ENCODE measurements at regions not wholly inside any gene's neighbourhood (a gene's known extent, or its start where the extent isn't known, plus 50 kb on each side); places are given as distances from the start of the nearest gene placed in this dataset.

DNA sequence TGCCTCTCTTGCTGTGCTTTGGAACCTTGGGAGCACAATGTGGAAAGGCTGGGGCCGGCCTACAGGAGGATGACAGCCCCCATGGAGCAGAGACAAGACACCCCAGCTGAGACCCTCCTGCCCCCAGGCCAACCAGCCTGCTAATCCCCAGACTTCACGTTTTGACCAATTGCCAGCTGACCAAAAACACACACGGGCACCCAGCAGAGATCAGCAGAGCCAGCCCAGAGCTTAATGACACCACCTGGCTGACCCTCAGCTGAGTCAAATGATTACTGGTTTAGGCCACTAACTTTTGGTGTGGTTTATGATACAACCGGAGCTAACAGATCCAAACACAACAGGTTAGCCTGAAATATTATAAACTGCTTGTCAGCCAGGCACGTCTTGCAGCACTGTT, 111.2 kb upstream of the KIF5B start:
- Mint-ChIP-seq H3K36me3 (ENCODE audit: low read depth) (no peaks in the 10 kb centered on the region), H3K4me1 (no peaks in the 10 kb centered on the region; the same call in 2 of the 3 replicates), H3K27ac (no peak overlapping the region), H3K9me3 (no peaks in the 10 kb centered on the region), H3K4me3 (no peak overlapping the region), H3K27me3 (ENCODE audit: insufficient read depth, low read depth, poor library complexity) (peaks cover 4% of the 10 kb centered on the region)
- H3K79me2 ChIP-seq (replicated peaks; ENCODE audit: insufficient read depth), result no peaks in the 10 kb centered on the region
- no peak overlapping the region for H3K4me2 ChIP-seq
- no peaks in the 10 kb centered on the region for H3F3A ChIP-seq (replicated peaks; ENCODE audit: low read depth)
- H3K27me3 ChIP-seq (ENCODE audit: insufficient read depth), result no peaks in the 10 kb centered on the region
- H3K9me2 ChIP-seq (ENCODE audit: insufficient read depth), result no peaks in the 10 kb centered on the region
- H3K4me1 ChIP-seq (ENCODE audit: insufficient read depth), result no peaks in the 10 kb centered on the region
- DNase-seq (ENCODE audit: low spot score) (no peak), ATAC-seq (no peak)
- H4K20me1 ChIP-seq (replicated peaks; ENCODE audit: insufficient read depth), result no peaks in the 10 kb centered on the region
- TF ChIP-seq EZH2phosphoT487 (IDR thresholded peaks at IDR 0.05; ENCODE audit: unreplicated experiment) (no peak), CREB1 (CRISPR knock-in tag; IDR thresholded peaks at IDR 0.05; ENCODE audit: low read depth) (no peak), NANOG (IDR thresholded peaks at IDR 0.05; ENCODE audit: borderline replicate concordance) (no peak), POLR2AphosphoS5 (IDR thresholded peaks at IDR 0.05; ENCODE audit: low read depth) (no peak), STAT1 (IDR thresholded peaks at IDR 0.05; ENCODE audit: unreplicated experiment) (no peak), ZNF331 (CRISPR knock-in tag; IDR thresholded peaks at IDR 0.05; ENCODE audit: low read depth) (no peak)
- TF ChIP-seq, protein P1, sequence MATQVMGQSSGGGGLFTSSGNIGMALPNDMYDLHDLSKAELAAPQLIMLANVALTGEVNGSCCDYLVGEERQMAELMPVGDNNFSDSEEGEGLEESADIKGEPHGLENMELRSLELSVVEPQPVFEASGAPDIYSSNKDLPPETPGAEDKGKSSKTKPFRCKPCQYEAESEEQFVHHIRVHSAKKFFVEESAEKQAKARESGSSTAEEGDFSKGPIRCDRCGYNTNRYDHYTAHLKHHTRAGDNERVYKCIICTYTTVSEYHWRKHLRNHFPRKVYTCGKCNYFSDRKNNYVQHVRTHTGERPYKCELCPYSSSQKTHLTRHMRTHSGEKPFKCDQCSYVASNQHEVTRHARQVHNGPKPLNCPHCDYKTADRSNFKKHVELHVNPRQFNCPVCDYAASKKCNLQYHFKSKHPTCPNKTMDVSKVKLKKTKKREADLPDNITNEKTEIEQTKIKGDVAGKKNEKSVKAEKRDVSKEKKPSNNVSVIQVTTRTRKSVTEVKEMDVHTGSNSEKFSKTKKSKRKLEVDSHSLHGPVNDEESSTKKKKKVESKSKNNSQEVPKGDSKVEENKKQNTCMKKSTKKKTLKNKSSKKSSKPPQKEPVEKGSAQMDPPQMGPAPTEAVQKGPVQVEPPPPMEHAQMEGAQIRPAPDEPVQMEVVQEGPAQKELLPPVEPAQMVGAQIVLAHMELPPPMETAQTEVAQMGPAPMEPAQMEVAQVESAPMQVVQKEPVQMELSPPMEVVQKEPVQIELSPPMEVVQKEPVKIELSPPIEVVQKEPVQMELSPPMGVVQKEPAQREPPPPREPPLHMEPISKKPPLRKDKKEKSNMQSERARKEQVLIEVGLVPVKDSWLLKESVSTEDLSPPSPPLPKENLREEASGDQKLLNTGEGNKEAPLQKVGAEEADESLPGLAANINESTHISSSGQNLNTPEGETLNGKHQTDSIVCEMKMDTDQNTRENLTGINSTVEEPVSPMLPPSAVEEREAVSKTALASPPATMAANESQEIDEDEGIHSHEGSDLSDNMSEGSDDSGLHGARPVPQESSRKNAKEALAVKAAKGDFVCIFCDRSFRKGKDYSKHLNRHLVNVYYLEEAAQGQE (IDR thresholded peaks at IDR 0.05; ENCODE audit: unreplicated experiment), result no peak
- TF ChIP-seq, protein P2, sequence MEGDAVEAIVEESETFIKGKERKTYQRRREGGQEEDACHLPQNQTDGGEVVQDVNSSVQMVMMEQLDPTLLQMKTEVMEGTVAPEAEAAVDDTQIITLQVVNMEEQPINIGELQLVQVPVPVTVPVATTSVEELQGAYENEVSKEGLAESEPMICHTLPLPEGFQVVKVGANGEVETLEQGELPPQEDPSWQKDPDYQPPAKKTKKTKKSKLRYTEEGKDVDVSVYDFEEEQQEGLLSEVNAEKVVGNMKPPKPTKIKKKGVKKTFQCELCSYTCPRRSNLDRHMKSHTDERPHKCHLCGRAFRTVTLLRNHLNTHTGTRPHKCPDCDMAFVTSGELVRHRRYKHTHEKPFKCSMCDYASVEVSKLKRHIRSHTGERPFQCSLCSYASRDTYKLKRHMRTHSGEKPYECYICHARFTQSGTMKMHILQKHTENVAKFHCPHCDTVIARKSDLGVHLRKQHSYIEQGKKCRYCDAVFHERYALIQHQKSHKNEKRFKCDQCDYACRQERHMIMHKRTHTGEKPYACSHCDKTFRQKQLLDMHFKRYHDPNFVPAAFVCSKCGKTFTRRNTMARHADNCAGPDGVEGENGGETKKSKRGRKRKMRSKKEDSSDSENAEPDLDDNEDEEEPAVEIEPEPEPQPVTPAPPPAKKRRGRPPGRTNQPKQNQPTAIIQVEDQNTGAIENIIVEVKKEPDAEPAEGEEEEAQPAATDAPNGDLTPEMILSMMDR (conservative IDR thresholded peaks at IDR 0.05; ENCODE audit: low read depth in 2 of 2), result no peak
- TF ChIP-seq, protein P3, sequence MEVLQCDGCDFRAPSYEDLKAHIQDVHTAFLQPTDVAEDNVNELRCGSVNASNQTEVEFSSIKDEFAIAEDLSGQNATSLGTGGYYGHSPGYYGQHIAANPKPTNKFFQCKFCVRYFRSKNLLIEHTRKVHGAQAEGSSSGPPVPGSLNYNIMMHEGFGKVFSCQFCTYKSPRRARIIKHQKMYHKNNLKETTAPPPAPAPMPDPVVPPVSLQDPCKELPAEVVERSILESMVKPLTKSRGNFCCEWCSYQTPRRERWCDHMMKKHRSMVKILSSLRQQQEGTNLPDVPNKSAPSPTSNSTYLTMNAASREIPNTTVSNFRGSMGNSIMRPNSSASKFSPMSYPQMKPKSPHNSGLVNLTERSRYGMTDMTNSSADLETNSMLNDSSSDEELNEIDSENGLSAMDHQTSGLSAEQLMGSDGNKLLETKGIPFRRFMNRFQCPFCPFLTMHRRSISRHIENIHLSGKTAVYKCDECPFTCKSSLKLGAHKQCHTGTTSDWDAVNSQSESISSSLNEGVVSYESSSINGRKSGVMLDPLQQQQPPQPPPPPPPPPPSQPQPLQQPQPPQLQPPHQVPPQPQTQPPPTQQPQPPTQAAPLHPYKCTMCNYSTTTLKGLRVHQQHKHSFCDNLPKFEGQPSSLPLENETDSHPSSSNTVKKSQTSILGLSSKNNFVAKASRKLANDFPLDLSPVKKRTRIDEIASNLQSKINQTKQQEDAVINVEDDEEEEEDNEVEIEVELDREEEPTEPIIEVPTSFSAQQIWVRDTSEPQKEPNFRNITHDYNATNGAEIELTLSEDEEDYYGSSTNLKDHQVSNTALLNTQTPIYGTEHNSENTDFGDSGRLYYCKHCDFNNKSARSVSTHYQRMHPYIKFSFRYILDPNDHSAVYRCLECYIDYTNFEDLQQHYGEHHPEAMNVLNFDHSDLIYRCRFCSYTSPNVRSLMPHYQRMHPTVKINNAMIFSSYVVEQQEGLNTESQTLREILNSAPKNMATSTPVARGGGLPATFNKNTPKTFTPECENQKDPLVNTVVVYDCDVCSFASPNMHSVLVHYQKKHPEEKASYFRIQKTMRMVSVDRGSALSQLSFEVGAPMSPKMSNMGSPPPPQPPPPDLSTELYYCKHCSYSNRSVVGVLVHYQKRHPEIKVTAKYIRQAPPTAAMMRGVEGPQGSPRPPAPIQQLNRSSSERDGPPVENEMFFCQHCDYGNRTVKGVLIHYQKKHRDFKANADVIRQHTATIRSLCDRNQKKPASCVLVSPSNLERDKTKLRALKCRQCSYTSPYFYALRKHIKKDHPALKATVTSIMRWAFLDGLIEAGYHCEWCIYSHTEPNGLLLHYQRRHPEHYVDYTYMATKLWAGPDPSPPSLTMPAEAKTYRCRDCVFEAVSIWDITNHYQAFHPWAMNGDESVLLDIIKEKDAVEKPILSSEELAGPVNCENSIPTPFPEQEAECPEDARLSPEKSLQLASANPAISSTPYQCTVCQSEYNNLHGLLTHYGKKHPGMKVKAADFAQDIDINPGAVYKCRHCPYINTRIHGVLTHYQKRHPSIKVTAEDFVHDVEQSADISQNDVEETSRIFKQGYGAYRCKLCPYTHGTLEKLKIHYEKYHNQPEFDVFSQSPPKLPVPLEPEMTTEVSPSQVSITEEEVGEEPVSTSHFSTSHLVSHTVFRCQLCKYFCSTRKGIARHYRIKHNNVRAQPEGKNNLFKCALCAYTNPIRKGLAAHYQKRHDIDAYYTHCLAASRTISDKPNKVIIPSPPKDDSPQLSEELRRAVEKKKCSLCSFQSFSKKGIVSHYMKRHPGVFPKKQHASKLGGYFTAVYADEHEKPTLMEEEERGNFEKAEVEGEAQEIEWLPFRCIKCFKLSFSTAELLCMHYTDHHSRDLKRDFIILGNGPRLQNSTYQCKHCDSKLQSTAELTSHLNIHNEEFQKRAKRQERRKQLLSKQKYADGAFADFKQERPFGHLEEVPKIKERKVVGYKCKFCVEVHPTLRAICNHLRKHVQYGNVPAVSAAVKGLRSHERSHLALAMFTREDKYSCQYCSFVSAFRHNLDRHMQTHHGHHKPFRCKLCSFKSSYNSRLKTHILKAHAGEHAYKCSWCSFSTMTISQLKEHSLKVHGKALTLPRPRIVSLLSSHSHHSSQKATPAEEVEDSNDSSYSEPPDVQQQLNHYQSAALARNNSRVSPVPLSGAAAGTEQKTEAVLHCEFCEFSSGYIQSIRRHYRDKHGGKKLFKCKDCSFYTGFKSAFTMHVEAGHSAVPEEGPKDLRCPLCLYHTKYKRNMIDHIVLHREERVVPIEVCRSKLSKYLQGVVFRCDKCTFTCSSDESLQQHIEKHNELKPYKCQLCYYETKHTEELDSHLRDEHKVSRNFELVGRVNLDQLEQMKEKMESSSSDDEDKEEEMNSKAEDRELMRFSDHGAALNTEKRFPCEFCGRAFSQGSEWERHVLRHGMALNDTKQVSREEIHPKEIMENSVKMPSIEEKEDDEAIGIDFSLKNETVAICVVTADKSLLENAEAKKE (CRISPR knock-in tag; IDR thresholded peaks at IDR 0.05), result no peak
- no peaks in the 10 kb centered on the region for H3K36me3 ChIP-seq (ENCODE audit: insufficient read depth)
- no peak overlapping the region for H3K27ac ChIP-seq (ENCODE audit: low read depth)
- H2AFZ ChIP-seq, result no peak overlapping the region
- H3K4me3 ChIP-seq, result no peak overlapping the region
